GM12892 (cell line): ENCODE measurements at regions not wholly inside any gene's neighbourhood (a gene's known extent, or its start where the extent isn't known, plus 50 kb on each side); places are given as distances from the start of the nearest gene placed in this dataset.

Source experiments
- DNase-seq: peaks from one replicate; pipeline ENCODE4 v3.0.0; 2011; ENCODE audit not compliant: insufficient read length
- FAIRE-seq: peaks from 2 replicates; lab custom pipeline; 2011; peaks lifted over from hg19 to GRCh38; lab: Jason Lieb, UNC
- POLR2A ChIP-seq: IDR thresholded peaks from 2 replicates; pipeline ENCODE4 v1.6.1; 2011; ENCODE audit warnings: low read depth, low read length, control low read depth
- POLR2AphosphoS5 ChIP-seq: IDR thresholded peaks from 2 replicates; pipeline ENCODE4 v1.6.1; 2011; ENCODE audit warnings: low read depth, low read length, control low read depth
- TAF1 ChIP-seq: IDR thresholded peaks from 2 replicates; pipeline ENCODE4 v1.6.1; 2011; ENCODE audit warnings: low read depth, mild to moderate bottlenecking, control low read depth, low read length, borderline replicate concordance

DNA sequence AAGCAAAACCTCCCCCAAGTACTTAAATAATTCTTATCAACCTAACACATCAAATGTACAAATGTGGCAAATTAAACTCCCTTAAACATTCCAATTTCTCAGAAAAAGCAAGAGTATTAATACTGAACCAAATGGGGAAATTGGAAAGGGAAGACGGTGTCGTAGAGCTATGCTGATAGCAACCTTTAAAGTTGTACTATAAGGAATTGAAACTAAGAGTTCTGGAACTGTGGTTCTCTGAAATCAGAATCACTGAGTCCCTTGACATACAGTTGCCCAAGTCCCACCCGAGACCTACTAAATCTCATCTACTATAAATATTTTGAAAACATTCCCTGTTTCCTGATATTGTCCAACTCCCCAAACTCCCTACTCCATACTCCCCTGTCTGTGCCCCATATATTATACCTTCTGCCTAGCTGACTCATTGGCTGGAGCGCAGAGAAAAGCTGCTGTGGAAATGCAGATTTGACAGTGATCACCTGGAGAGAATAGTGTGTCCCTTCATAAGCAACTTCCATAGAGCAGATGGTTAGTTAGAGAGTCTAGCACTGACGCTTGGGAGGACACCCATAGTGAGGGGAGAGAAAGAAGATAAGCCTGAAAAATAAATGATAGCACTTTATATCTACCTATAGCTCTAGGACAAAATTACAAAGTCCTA lies 51.4 kb upstream of the ITM2B start:
- no peak for DNase-seq
- no peak for FAIRE-seq
- TF ChIP-seq POLR2AphosphoS5 (no peak), TAF1 (no peak), POLR2A (no peak)

DNA sequence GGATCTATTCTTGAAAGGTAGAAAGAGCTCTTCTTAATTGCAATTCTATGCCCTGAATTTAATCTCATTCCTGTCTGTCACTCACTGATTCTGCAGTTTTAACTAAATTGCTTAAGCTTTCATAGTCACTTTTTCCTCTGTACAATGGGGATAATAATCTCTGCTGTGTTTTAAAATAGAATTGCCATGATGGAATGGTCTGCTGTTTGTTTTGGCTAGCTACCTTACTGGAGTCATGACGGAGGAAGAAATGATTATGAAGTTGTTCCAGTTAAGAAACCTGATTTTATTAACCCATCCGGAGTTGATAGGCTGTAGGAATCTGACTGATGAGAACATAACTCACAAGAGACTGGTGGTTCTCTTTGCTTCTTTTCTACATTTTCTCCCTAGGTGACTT lies 54.9 kb upstream of the ITM2B start:
- TF ChIP-seq POLR2AphosphoS5, result no peak
- no peak for TF ChIP-seq POLR2A
- TF ChIP-seq TAF1, result no peak
- DNase-seq (no peak), FAIRE-seq (no peak)

DNA sequence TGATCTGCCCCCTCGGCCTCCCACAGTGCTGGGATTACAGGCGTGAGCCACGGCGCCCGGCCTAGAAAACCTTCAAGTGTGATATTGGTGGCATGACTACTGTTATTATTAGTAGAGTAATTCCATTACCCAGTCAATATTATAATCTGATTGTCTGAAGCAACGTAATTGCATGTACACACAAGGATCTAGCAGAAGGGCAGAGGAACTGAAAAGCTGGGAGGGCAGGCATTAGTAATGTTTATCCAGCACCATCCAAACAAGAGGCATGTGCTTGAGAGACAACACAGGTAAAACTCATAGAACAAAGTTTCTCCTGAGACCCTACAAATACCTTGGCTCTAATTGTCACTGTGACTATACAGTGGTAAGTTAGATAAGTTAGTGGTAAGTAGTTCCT lies 56.2 kb upstream of the ITM2B start:
- no peak for DNase-seq
- TF ChIP-seq POLR2A (no peak), TAF1 (no peak), POLR2AphosphoS5 (no peak)
- FAIRE-seq, result no peak

DNA sequence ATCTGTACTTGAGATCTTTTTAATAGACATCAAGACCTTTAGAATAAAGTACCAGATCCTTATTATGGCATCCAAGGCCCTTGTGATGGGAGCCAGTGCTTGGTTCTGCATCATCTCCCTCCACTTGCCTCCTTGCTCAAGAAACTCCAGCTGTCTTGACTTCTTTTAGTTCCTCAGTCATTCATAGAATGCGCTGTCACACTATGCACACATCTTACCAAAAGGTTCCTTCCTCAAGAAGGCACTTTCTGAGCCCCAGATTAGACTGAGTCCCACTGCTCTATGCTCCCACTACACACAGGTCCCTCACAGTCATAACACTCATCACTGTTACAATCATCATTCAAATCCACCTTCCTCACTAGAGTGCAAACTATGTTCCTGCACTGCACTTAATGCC lies 57.8 kb upstream of the ITM2B start:
- DNase-seq (no peak), FAIRE-seq (no peak)
- no peak for TF ChIP-seq POLR2A
- TF ChIP-seq POLR2AphosphoS5, result no peak
- TF ChIP-seq TAF1, result no peak

DNA sequence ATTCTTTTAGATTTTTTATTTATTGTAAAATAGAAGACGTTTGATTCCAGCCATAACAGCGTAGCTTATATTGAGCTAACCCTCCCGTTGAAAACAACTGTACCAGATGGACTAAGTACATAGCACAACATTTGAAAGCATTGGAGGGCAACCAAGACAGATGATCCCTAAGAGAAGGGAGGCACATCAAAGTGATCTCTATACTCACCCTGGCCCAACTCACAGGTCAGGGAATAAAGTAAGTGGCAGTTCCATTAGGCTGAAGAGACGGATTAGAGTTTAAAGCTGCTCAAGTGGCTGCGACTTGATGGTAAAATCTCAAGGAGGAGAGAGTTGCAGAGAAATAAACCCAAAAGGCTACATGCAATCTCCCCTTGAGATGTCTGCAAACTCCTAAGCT lies 65.1 kb upstream of the ITM2B start:
- no peak for FAIRE-seq
- TF ChIP-seq POLR2A (no peak), POLR2AphosphoS5 (no peak), TAF1 (no peak)

DNA sequence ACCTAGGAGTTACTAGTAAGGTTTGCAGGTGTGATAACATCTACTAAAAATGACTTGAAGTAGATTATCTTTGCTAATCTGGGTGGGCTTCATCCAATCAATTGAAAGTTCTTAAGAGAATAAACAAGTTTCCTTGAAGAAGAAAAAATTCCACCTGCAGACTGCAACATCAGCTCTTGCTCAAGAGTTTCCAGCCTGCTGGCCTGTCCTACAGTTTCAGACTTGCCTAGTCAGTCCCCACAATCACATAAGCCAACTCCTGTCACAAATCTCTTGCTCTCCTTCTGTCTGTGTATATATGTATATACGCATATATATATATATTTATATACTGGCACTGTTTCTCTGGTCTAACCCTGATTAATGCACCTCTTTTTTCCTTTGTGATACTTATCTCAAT lies 67.3 kb upstream of the ITM2B start:
- DNase-seq, result no peak
- no peak for FAIRE-seq
- TF ChIP-seq POLR2A (no peak), TAF1 (no peak), POLR2AphosphoS5 (no peak)

More for the DNA sequence above, 65.1 kb upstream of the ITM2B start:
- DNase-seq, result no peak

- no peak for TF ChIP-seq POLR2AphosphoS5
- no peak for TF ChIP-seq POLR2A
- no peak for TF ChIP-seq TAF1
- FAIRE-seq, result no peak
- DNase-seq, result no peak
These were observed 67.9 kb upstream of the ITM2B start for GRCh38 chr13:48165063-48165462.

- DNase-seq, result no peak
- FAIRE-seq, result no peak
- no peak for TF ChIP-seq POLR2AphosphoS5
- TF ChIP-seq TAF1, result no peak
- TF ChIP-seq POLR2A, result no peak
These were observed 68.2 kb upstream of the MED4 start for GRCh38 chr13:48163061-48163460.

DNA sequence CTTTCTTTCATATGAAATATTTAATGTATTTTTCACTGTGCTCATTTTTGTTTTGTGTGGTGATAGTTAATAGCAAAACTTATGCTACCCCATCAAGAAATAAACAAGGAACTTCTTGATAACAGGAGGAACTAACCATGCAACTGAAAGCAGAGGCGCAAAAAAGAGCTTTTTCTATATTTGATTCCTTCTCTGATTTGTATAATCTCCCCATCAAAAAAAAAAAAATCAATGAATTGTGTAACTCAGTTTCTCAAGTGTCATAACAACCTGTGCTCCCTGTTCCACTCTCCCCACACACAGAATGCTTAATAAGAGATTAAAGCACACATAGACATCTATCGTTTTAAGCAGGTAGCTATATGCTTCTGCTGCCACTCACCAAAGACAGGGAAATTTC lies 67.3 kb upstream of the MED4 start:
- TF ChIP-seq TAF1 (no peak), POLR2AphosphoS5 (no peak), POLR2A (no peak)
- DNase-seq, result no peak
- no peak for FAIRE-seq

DNA sequence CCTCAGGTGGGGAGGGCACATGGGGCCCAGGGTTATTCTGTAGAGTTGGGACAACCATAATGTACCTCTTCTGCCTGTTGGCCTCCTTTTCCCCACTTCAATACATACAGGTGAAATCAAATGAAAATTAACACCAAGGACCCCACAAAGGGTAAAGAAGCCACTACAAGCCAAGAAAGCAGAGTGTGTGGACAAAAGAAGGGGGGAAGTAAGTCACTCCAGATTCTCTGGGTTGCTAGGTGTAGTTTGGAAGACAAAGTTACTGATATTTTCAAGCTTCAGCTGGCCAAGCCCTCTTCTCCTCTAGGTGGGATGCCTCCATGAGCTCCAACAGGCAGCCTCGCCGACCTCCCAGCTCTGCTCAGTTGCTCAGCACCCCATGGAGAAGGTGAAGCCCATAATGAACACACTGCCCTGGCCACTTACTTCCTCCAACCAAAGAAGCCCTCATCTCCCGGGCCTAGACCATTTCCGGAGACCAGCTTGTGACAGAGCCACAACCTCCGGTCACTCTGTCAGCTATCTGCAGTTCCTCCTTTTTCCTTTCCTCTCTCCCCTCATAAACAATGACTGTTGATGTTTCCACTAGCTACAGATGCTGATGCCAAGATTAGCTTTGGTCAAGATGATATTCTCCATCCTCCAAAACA lies 66.8 kb upstream of the MED4 start:
- no peak for TF ChIP-seq POLR2AphosphoS5
- TF ChIP-seq POLR2A, result no peak
- FAIRE-seq, result no peak
- DNase-seq, result no peak

GRCh38 chr13:48160606-48161278 lies 65.8 kb upstream of the MED4 start:
- DNase-seq, result no peak
- TF ChIP-seq TAF1, result no peak
- TF ChIP-seq POLR2AphosphoS5, result no peak
- no peak for TF ChIP-seq POLR2A
- FAIRE-seq, result no peak
